Activated CD8-positive, alpha-beta memory T cell treated with anti-CD3 and anti-CD28 coated beads for 24 hours (primary cell): ENCODE measurements at regions not wholly inside any gene's neighbourhood (a gene's known extent, or its start where the extent isn't known, plus 50 kb on each side); places are given as distances from the start of the nearest gene placed in this dataset.

Source experiments
- DNase-seq: peaks from one replicate; pipeline ENCODE4 v3.0.0-alpha.2; 2020

DNA sequence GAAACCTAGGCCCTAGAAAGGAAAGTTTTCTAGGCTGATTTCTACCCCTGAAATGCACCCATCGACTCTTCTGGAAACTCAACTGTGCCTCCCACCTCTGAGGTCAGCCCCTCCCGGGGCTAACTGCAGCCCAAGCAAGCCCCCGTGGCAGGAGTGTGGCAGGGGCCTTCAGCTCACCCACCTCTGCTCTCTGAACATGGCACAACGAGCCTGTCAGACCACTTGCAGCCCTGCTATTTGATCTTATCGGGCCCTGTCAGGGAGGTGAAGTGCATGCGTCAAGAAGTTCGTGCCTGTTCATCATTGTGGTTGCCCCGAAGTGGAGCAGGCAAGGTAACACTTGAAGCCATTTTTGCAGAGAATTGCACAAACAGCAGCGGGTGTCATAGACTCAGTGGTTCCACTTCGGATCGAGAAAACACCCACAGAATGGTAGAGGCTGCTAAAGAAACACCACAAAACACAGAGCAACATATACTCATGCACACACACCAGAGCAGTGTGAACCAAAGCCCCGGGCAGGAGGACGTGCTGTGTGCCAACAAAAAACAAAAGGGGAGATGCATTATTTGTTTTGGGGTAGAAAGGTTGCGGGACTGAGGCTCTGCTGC is 262.7 kb downstream of the ETS1 start:
- peak; percentile 90 for DNase-seq

DNA sequence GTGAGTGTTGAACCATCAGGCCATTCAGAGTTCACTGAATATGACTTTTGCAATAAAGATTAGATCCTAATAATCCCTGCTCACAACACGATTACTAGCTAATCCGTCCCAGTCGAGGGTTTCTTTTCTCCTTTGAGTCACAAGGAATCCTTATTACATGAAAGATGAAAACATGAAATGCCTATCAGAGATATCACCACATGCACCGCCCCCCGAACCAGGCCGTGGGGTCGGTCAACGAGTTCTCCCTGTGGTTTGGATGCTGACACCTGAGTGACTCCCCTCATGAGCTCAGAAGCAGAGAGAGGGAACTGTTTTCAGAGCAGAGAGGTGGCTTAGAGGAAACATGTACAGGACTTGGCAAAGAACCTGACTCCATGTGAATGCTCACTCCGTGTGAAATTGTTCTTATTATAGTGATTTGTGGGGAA is 263.3 kb downstream of the ETS1 start:
- peak; percentile 80 for DNase-seq

- peak; percentile 73 for DNase-seq
Measured at GRCh38 chr11:128323381-128323780, 264.0 kb downstream of the ETS1 start.

DNA sequence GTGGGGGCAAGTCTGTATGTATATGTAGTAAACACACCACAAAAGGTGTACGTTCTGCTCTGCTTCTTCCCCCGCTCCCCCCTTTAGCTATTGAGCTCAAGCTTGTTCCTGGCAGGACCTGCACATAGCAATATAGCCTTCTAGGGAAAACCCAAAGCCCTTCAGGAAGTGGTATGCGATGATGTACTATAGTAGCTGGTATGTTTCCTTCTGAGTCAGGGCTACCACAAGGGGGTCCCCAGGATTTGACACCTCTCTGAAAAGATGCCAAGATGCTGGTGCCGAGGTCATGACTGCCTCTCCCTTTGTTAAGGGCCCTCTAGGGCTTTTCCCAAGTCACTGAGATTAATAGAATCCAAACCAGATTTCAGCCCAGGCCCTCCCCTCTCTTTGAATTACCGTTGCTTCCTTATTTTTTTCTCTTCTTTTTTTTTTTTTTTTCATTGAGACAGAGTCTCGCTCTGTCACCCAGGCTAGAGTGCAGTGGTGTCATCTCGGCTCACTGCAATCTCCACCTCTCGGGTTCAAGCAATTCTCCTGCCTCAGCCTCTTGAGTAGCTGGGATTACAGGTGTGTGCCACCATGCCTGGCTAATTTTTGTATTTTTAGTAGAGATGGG is 268.4 kb downstream of the ETS1 start:
- peak; percentile 82 for DNase-seq

DNA sequence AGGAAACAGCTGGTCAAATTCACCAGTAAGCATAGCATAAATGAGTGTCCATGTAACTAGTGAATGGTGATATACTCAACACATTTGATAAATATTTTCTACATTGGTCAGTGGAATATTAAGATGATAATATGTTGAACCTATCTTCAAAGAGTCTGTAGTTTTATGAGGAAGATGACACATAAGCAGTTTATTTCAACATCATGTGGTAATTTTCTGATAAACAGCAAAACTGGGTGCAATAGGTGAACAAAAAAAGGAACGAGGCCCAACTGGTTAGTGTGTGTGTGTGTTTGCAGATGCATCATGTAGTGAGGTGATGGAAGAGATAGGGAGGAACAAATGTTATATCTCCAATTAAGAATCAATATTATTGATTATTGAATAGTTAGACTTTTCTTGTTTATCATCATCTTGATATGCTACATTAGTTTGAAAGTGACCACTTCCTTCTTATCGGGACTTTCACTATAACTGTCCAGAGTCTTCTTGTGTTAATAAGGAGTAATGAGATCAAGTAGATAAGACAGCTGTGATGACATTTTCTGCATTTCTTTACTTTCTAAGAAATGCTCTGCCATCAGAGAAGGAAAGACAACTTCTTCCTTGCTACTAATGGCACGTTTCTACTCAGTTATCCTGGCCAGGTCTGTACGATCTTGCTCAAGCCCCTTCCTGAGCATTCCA is 270.7 kb downstream of the ETS1 start:
- no peak for DNase-seq

- DNase-seq = no peak
Measured at GRCh38 chr11:128315933-128316332, 271.4 kb downstream of the ETS1 start.

DNA sequence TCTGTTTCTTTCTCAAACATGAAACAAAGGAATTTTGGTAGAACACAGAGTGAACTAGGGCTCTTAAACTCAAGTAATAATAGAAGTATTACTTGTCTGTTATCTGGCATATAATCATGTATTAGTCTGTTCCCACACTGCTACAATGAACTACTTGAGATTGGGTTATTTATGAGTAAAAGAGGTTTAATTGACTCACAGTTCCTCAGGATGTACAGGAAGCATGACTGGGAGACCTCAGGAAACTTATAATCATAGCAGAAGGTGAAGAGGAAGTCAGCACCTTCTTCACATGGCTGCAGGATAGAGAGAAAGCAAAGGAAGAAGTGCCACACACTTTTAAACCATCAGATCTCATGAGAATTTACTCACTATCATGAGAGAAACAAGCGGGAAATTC is 273.4 kb downstream of the ETS1 start:
- DNase-seq = no peak

DNA sequence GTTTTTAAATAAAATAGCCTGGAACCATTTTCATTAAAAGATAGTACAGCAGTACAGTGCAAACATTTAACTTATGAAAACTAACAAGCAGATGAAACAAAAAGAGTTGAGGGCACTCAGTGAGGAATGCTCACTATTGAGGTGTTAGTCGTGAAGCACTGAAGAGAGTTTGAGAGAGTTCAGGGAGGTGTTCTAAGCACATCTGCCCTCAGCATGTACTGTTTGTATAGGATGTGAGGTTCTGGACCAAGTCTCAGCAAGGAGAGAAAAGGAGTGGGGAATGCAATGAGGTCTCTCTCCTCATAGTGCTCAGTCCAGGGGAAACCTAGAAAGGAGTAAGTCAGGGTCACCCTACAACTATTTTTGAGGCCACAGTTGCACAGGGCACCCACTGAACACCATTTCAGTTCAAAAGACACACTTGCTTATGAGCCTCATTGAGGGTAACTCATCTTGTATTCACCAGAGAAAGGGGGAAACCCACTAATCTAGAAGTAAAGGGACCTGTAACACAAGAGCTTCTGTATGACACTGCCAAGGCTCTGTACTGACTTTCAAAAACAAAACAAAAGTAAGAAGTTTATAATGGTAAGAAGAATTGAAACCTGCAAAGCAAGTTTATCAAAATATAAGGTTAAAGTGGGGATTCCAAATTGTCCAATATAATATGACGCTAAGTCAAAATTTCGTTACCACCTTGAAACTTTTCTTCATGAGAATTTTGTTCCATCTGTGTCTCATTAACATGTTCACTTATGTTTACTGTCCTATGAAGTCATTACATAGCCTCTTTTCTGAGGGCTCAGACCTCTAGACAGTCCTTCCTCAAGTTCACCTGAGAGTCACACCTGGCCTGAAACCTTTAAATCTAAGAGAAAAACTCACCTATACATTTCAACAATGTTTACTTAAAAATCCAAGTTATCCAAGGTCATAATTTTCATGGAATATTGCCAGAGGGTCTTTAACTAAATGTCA is 275.3 kb downstream of the ETS1 start:
- DNase-seq = peak; percentile 63

DNA sequence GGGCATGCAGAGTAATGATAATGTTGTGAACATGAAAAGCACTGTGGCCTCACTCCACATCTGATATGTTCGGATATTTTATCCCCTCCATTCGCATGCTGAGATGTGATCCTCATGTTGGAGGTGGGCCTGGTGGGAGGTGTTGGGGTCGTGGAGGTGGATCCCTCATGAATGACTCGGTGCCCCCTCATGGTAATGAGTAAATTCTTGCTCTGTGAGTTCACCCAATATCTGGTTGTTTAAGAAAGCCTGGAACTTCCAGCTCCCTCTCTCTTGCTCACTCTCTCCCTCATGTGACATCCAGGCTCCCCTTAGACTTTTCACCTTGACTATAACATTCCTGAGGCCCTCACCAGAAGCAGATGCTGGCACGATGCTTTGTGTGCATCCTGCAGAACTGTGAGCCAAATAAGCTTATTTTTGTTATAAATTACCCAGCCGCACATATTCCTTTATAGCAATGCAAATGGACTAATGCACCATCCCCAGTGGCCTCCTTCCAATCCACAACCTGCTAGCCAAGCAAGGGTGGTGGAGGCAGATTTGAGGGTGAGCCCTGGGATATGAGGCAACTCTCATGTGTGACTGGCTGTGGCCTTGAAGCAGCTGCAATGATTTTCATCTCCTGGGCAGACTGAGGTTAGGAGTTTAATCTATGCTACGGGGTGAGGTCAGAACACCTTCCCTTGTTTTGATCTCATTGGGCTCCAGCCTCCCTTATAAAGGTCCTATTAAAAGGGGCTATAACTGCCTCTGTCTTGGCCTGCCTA is 276.5 kb downstream of the ETS1 start:
- DNase-seq = peak; percentile 56

GRCh38 chr11:128310005-128310404 is 277.4 kb downstream of the ETS1 start:
- DNase-seq = peak; percentile 57

- DNase-seq = no peak
Measured at GRCh38 chr11:128308794-128309193, 278.6 kb downstream of the ETS1 start.

- DNase-seq = peak; percentile 58
Measured at GRCh38 chr11:128305588-128305987, 281.8 kb downstream of the ETS1 start.

DNA sequence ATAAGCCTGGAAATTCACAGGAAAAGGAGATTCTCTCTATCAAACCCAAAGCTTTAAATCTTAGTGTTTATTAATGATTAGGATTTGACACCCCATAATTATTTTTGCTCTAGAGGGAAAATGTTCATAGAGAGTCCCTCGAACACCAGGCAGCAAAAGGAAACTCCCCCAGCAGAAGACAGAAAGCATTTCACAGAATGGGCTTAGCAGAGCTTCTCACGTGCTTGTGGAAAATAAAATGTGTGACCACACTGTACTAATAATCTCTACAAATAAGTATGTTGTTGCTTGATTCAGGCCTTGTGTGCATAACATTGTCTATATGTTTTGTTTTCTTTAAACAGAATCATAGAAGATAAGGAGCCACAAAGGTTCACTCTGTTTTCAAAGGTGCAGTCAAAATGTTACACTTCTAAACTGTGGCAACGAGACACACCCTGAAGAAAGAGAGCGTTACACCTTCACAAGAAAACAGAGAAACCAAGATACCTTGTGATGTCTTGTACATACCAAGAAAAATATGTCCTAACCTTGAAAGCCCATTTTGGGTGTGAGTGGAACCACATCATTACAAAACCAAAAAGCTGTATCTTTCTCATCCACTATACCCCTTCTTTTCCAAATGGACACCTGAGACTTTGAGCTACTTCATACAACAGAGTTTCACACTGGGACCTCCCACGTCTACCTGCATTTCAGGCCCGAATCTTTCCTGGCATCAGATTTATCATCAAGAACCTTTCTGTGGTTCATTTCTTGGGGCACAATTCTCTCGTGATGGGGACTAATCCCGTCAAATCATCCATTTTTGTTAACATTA is 282.5 kb downstream of the ETS1 start:
- DNase-seq = no peak

- no peak for DNase-seq
Measured at GRCh38 chr11:128304116-128304515, 283.2 kb downstream of the ETS1 start.

GRCh38 chr11:128303383-128303782 is 284.0 kb downstream of the ETS1 start:
- DNase-seq = no peak

DNA sequence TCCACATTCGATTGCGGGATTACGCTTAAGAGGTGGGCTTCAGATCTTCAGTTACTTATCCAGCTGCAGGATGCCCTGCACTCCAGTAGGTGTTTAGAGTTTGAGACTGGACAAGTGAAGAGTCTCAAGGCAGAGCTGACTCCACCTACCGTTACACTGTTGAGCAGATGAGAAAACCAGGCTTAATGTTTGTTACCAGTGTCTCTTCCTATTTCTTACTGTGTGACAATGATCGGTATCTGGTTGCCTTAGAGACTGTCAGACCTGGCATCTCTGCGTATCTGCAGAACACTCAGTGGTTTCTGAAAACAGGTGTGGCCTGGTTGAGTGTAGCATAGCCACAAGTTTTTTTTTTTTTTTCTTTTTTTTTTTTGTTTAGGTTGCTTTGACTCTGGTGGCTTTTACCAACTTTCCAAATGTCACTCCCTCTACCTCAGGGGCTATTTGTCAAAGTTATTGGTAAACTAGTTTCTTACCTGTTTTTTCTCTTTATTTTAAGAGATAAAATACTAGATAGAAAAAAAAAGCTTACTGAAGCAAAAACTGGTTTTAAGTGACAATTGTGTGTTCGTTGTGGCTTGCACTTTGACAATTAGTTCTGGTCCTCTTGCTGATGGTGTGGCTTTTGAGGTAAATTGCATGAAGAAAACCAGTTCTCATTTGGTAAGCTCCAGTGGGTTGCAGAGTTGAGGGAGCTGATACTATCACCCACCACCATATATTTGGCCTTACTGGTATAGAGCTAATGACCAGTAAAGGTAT is 284.8 kb downstream of the ETS1 start:
- DNase-seq = no peak

DNA sequence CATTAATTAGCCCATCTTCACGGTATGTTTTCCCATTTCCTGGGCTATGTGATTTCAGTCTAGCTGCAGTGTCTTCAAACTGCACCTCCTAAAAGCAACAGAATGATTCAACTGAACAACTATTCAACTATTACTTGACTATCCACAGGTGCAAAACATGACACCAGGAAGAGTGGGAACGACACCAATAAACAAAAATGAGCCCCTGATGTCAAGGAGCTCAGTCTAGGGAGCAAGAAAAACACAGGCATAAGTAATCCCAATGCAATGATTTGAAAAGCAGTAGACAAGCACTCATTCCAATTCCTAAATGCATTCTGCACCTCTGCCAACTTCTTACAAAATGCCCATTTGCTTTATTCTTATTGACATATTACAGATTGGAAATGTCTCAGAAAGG is 285.6 kb downstream of the ETS1 start:
- no peak for DNase-seq

DNA sequence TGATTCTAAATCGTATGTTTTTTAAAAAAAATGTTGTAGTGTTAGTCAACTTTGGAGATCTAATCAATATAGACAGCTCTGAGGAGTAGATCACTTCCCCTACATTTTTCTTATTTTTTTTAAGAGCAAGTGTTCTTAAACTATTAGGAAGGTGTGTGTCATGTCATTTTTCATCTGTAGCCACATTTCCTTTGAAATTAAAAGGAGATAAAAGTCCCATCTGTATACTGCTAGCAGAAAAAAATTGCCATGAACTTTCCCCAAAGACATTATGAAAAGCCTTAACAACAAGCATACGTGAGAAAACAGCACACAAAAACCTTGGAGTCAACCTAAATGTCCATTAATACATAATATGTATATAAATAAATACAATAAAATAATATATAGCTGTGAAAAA is 286.6 kb downstream of the ETS1 start:
- DNase-seq = no peak

DNA sequence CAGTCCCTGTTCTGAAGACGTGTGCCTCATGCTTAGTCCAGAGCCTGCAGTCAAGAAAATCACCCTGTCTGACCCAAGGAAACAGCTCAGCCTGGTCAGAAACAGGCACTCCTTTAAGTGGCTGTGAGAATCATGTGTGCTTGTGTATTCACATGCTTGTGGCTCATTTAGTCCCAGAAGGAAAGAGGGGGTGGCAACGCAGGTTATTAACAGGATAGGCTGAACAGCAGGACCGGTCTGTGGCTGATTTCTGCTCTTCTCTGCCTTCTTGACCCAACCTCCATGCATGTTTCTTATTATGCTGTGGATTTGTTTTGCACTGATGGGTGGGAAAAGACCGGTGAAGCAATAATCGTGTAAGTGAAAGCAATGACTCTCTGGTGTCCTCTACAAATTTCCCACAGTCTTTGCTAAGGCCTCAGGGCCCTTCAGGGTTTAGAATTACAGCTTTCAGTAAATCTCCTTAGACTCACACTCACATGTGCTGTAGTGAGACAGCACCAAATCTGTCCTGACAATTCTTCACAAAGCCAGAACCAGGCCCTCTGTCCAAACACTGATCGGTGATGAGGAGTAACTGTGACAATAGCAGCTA is 288.1 kb downstream of the ETS1 start:
- DNase-seq = no peak

DNA sequence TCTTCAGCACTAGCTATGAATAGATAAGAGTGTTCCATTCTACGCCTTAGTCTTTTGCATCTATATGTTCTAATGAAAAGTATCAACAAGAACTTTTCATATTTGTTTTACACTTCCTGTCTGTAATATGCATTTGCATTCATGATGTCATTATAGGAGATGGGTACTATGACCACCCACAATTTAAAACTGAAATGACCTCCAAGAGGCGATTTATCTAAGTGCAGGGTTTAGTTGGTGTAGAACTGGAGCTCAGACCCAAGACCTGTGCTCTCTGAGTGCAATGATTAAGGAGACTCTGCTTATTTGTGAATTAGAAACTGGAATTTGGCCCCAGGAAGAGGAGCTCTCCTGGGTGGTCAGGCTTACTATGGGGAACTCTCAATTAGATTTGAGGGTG is 289.1 kb downstream of the ETS1 start:
- DNase-seq = no peak
